ENCODE measurements at regions not wholly inside any gene's neighbourhood (a gene's known extent, or its start where the extent isn't known, plus 50 kb on each side); places are given as distances from the start of the nearest gene placed in this dataset.

DNA sequence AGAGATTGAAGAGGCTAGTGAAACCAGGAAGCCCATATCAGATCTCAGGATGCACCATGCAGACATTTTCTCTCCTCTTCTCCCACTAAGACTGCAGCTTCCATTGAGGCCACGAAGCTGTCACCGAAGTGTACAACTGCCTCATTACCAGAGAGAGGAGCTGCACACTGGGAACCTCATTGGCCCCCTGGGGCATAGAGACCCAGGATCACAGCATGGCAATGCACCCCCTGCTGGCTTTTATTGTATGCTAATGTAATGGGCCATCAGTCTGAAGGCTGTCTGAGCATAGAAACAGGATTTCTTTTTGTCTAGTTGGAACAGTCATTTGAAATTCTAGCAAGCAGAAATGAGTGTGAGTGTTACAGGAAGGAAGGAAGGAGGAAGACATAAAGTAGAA is 861.6 kb upstream of the CELF4 start:
- Histone ChIP-seq H3K9ac (ENCODE audit: control insufficient read depth, insufficient read depth, low read length) (no peak overlapping the region), H3K4me2 (ENCODE audit: control insufficient read depth, insufficient read depth) (no peak overlapping the region), H3K79me2 (ENCODE audit: control insufficient read depth, insufficient read depth, low read length) (no peaks in the 10 kb centered on the region), H3K27me3 (replicated peaks in 1 of 2; ENCODE audit: control insufficient read depth in 2 of 2, insufficient read depth in 2 of 2, low read length in 1 of 2) (no peaks in the 10 kb centered on the region), H3K36me3 (ENCODE audit: control insufficient read depth in 2 of 2, insufficient read depth in 2 of 2, low read length in 1 of 2) (no peaks in the 10 kb centered on the region), H3K4me3 (no peak overlapping the region), H3K27ac (ENCODE audit: control insufficient read depth, insufficient read depth) (no peak overlapping the region), H4K20me1 (ENCODE audit: control insufficient read depth, insufficient read depth) (no peaks in the 10 kb centered on the region), H3K9me3 (replicated peaks; ENCODE audit: control insufficient read depth, insufficient read depth, low read length) (no peaks in the 10 kb centered on the region), H3K4me1 (ENCODE audit: control insufficient read depth, insufficient read depth, low read length) (no peaks in the 10 kb centered on the region), H2AFZ (ENCODE audit: control insufficient read depth, low read depth, low read length) (no peak overlapping the region)
- ChIA-PET CTCF (no interaction called here), POLR2A (no interaction called here), SMC1A (ENCODE audit: uncharacterized antibody, unreplicated experiment) (no interaction called here), RAD21 (ENCODE audit: unreplicated experiment) (no interaction called here)
- in situ Hi-C loops (cut with MboI): no loop called here
- FAIRE-seq (no peak), DNase-seq (ENCODE audit: low read depth, low spot score) (no peak), ATAC-seq (peak; percentile 77)
- no TSS peak for BruUV-seq (replicated peaks)
- TF ChIP-seq RAD21 (IDR thresholded peaks at IDR 0.05; ENCODE audit: insufficient read depth, low read depth, low read length): peak; percentile 44
- TF ChIP-seq SREBF1 (IDR thresholded peaks at IDR 0.05; ENCODE audit: low read length): no peak
- intact Hi-C loops (cut with micrococcal nuclease; ENCODE audit: unreplicated experiment): no loop called here
- WGBS (ENCODE audit: insufficient coverage, insufficient replicate concordance, low lambda C conversion rate, missing lambda C conversion rate): 7% methylated on average over 2 of the region's 2 CpGs

DNA sequence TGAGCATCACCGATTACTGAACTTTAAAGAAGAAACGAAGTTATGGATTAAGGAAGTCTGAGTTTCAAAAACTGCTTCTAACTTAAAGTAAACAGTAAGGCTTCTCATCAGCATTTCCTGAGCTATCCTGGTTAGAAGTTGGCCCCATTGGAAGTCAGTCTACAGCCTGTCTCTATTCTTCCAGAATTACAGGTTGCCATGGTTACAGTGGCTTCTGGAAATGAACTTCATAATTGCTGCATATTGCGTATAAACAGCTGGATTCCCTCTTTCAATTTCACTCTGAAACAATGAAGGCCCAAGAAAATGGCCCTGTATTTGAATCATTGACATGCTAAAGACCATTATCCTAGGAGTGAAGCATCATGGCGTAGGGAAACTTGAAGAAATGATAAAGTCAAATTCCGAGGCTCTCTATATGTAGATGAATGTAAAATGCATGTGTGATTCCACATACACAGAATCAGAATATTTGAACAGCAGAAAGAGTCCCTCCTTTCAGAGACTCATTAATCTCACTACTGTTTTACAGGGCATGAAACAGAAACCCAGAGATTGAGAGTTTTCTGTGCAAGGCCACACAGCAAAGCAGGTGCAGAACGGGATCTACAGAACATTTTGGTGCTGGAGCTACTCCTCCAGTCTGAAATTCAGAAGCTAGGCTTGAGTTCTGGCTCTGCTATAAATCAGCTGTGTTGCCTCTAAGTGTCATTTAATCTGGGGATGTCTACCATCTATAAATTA is 856.4 kb upstream of the CELF4 start:
- no peak for FAIRE-seq
- H3K79me2 ChIP-seq (ENCODE audit: control insufficient read depth, insufficient read depth, low read length): no peaks in the 10 kb centered on the region
- no peak overlapping the region for H3K4me3 ChIP-seq
- H3K4me1 ChIP-seq (ENCODE audit: control insufficient read depth, insufficient read depth, low read length): no peaks in the 10 kb centered on the region
- H3K9ac ChIP-seq (ENCODE audit: control insufficient read depth, insufficient read depth, low read length): no peak overlapping the region
- H4K20me1 ChIP-seq (ENCODE audit: control insufficient read depth, insufficient read depth): no peaks in the 10 kb centered on the region
- ChIA-PET RAD21 (ENCODE audit: unreplicated experiment) (no interaction called here), CTCF (no interaction called here), SMC1A (ENCODE audit: uncharacterized antibody, unreplicated experiment) (no interaction called here), POLR2A (no interaction called here)
- ATAC-seq: peak; percentile 79
- TF ChIP-seq JUNB (IDR thresholded peaks at IDR 0.05) (no peak), RFX5 (IDR thresholded peaks at IDR 0.05; ENCODE audit: low read depth, low read length) (no peak), CREB1 (IDR thresholded peaks at IDR 0.05; ENCODE audit: low read depth) (no peak), BCL11A (IDR thresholded peaks at IDR 0.05; ENCODE audit: low read depth, low read length) (no peak), ASH2L (IDR thresholded peaks at IDR 0.05; ENCODE audit: borderline replicate concordance, low read depth) (no peak), MYC (IDR thresholded peaks at IDR 0.05; ENCODE audit: insufficient read depth, insufficient read length, insufficient replicate concordance, low read length, severe bottlenecking) (no peak), HDGF (IDR thresholded peaks at IDR 0.05) (no peak), TARDBP (IDR thresholded peaks at IDR 0.05; ENCODE audit: borderline replicate concordance) (no peak), RAD21 (IDR thresholded peaks at IDR 0.05; ENCODE audit: insufficient read depth, low read depth, low read length) (no peak), BMI1 (IDR thresholded peaks at IDR 0.05; ENCODE audit: borderline replicate concordance) (no peak), PAX5 (IDR thresholded peaks at IDR 0.05; ENCODE audit: borderline replicate concordance, low read depth, low read length) (no peak)
- DNase-seq (ENCODE audit: low read depth, low spot score): no peak
- WGBS (ENCODE audit: insufficient coverage, insufficient replicate concordance, low lambda C conversion rate, missing lambda C conversion rate): 31% methylated on average over 6 of the region's 6 CpGs
- no TSS peak for BruUV-seq (replicated peaks)
- no peak overlapping the region for H2AFZ ChIP-seq (ENCODE audit: control insufficient read depth, low read depth, low read length)
- no peaks in the 10 kb centered on the region for H3K27me3 ChIP-seq (replicated peaks in 1 of 2; ENCODE audit: control insufficient read depth in 2 of 2, insufficient read depth in 2 of 2, low read length in 1 of 2)
- no peaks in the 10 kb centered on the region for H3K36me3 ChIP-seq (ENCODE audit: control insufficient read depth in 2 of 2, insufficient read depth in 2 of 2, low read length in 1 of 2)
- H3K27ac ChIP-seq (ENCODE audit: control insufficient read depth, insufficient read depth): no peak overlapping the region
- no peak overlapping the region for H3K4me2 ChIP-seq (ENCODE audit: control insufficient read depth, insufficient read depth)
- intact Hi-C loops (cut with micrococcal nuclease; ENCODE audit: unreplicated experiment): no loop called here
- H3K9me3 ChIP-seq (replicated peaks; ENCODE audit: control insufficient read depth, insufficient read depth, low read length): no peaks in the 10 kb centered on the region
- in situ Hi-C loops (cut with MboI): no loop called here

Data from GM12878 (cell line).